NCI-H446 (cell line): ENCODE measurements at regions not wholly inside any gene's neighbourhood (a gene's known extent, or its start where the extent isn't known, plus 50 kb on each side); places are given as distances from the start of the nearest gene placed in this dataset.
A peak's percentile ranks its signal among the peaks of the same experiment; 100 is the strongest.

Experiments
- DNase-seq, 2 experiments: peaks; one replicate each; lab custom pipeline; 2025; lab: John Stamatoyannopoulos, UW

- peak in 1 of 2 experiments; percentile 27 for DNase-seq
These were observed 51.1 kb upstream of the RASSF6 start for GRCh38 chr4:73671348-73671747.

- no peak for DNase-seq
These were observed 53.0 kb upstream of the RASSF6 start for GRCh38 chr4:73673286-73673685.

- DNase-seq, result no peak
These were observed 54.2 kb upstream of the RASSF6 start for GRCh38 chr4:73674451-73674919.

GRCh38 chr4:73675623-73676022, 55.4 kb upstream of the RASSF6 start:
- no peak for DNase-seq

GRCh38 chr4:73676136-73676535, 55.9 kb upstream of the RASSF6 start:
- no peak for DNase-seq

GRCh38 chr4:73676861-73677323, 56.7 kb upstream of the RASSF6 start:
- DNase-seq, result no peak

GRCh38 chr4:73679836-73680235, 59.6 kb upstream of the RASSF6 start:
- DNase-seq, result no peak

- no peak for DNase-seq
These were observed 58.6 kb upstream of the CXCL8 start for GRCh38 chr4:73681776-73682175.

- DNase-seq, result no peak
These were observed 57.9 kb upstream of the CXCL8 start for GRCh38 chr4:73682508-73682907.

GRCh38 chr4:73683033-73683432, 57.3 kb upstream of the CXCL8 start:
- no peak for DNase-seq

- no peak for DNase-seq
These were observed 56.9 kb upstream of the CXCL8 start for GRCh38 chr4:73683456-73683855.

- DNase-seq, result no peak
These were observed 56.3 kb upstream of the CXCL8 start for GRCh38 chr4:73684097-73684496.

- DNase-seq, result no peak
These were observed 55.3 kb upstream of the CXCL8 start for GRCh38 chr4:73685052-73685451.

- DNase-seq, result no peak
These were observed 52.9 kb upstream of the CXCL8 start for GRCh38 chr4:73687421-73687820.

GRCh38 chr4:73690051-73690738, 50.2 kb upstream of the CXCL8 start:
- DNase-seq, result no peak
